ENCODE measurements at regions not wholly inside any gene's neighbourhood (a gene's known extent, or its start where the extent isn't known, plus 50 kb on each side); places are given as distances from the start of the nearest gene placed in this dataset.
A peak's percentile ranks its signal among the peaks of the same experiment; 100 is the strongest.

- in situ Hi-C loops (cut with MboI; ENCODE audit: low sequenced_read_pairs): no loop called here
- Histone ChIP-seq H3K9me1 (ENCODE audit: insufficient read depth, low read length) (no peaks in the 10 kb centered on the region; the same call in 1 of the 2 replicates), H3K4me3 (ENCODE audit: insufficient read depth, low read depth, low read length) (no peak overlapping the region), H3K4ac (ENCODE audit: low read depth, low read length) (no peak overlapping the region), H3K27me3 (ENCODE audit: control insufficient read depth, insufficient read depth, low read length) (peaks cover 9% of the 10 kb centered on the region), H2BK120ac (ENCODE audit: low read depth, low read length) (no peak overlapping the region), H4K5ac (ENCODE audit: low read depth, low read length) (no peak overlapping the region), H3K9me3 (ENCODE audit: control insufficient read depth, insufficient read depth, low read length) (no peaks in the 10 kb centered on the region), H3K4me1 (ENCODE audit: control insufficient read depth, insufficient read depth, low read length) (no peaks in the 10 kb centered on the region), H3K36me3 (ENCODE audit: control insufficient read depth, insufficient read depth, low read length) (no peaks in the 10 kb centered on the region), H3K18ac (ENCODE audit: low read depth, low read length) (no peak overlapping the region), H3K4me2 (ENCODE audit: low read depth, low read length) (no peak overlapping the region), H3K14ac (replicated peaks; ENCODE audit: low read depth, low read length) (no peak overlapping the region), H2AK9ac (replicated peaks; ENCODE audit: low read depth, low read length, poor library complexity) (peak overlapping the region; percentile 7), H3K56ac (ENCODE audit: extremely low read depth, insufficient read depth, low read length) (no peak overlapping the region), H3K79me1 (ENCODE audit: low read depth in 1 of 2, low read length in 2 of 2) (no peaks in the 10 kb centered on the region), H2BK5ac (ENCODE audit: low read depth, low read length, poor library complexity, severe bottlenecking) (no peak overlapping the region), H3K27ac (ENCODE audit: insufficient read depth, low read length) (no peak overlapping the region), H4K91ac (ENCODE audit: insufficient read depth, low read depth, low read length) (no peak overlapping the region), H4K8ac (ENCODE audit: low read depth in 2 of 2, low read length in 2 of 2) (no peak overlapping the region), H2BK15ac (ENCODE audit: low read depth, low read length) (no peak overlapping the region), H4K20me1 (ENCODE audit: insufficient read depth, low read length) (no peaks in the 10 kb centered on the region), H3K9ac (ENCODE audit: low read depth, low read length) (no peak overlapping the region), H2AFZ (replicated peaks; ENCODE audit: low read length, poor library complexity) (no peak overlapping the region), H2BK20ac (ENCODE audit: low read depth, low read length) (no peak overlapping the region), H2AK5ac (ENCODE audit: low read depth, low read length) (no peak overlapping the region), H3K23ac (ENCODE audit: low read depth, low read length) (no peak overlapping the region)
- POLR2A ChIA-PET (ENCODE audit: unreplicated experiment): no interaction called here
- ATAC-seq (ENCODE audit: low read depth): no peak
- intact Hi-C loops (cut with micrococcal nuclease): no loop called here
- CTCF ChIA-PET: no interaction called here
- no peak for DNase-seq
- no TSS peak for BruUV-seq (replicated peaks)
- TF ChIP-seq RAD21 (IDR thresholded peaks at IDR 0.05; ENCODE audit: low read length): no peak
- TF ChIP-seq POLR2A (IDR thresholded peaks at IDR 0.05; ENCODE audit: low read depth, low read length): no peak
- TF ChIP-seq SMC3 (IDR thresholded peaks at IDR 0.05; ENCODE audit: low read depth, low read length): no peak
- TF ChIP-seq FOS (IDR thresholded peaks at IDR 0.05; ENCODE audit: low read depth, low read length): no peak
- no peak for TF ChIP-seq NFE2L2 (IDR thresholded peaks at IDR 0.05; ENCODE audit: low read depth, low read length)
- no peak for TF ChIP-seq MXI1 (IDR thresholded peaks at IDR 0.05; ENCODE audit: borderline replicate concordance, low read depth, low read length)
- no peak for TF ChIP-seq CHD1 (IDR thresholded peaks at IDR 0.05; ENCODE audit: low read depth, low read length)
- no peak for TF ChIP-seq BHLHE40 (IDR thresholded peaks at IDR 0.05; ENCODE audit: low read depth, low read length)
- no peak for TF ChIP-seq RFX5 (IDR thresholded peaks at IDR 0.05; ENCODE audit: low read depth, low read length)
- no peak for TF ChIP-seq ELK1 (IDR thresholded peaks at IDR 0.05; ENCODE audit: borderline replicate concordance, low read depth, low read length)
- TF ChIP-seq CTCF (conservative IDR thresholded peaks at IDR 0.05; ENCODE audit: low read depth, low read length): no peak
- no peak for TF ChIP-seq MAFK (IDR thresholded peaks at IDR 0.05; ENCODE audit: low read depth, low read length)
- no peak for TF ChIP-seq RCOR1 (IDR thresholded peaks at IDR 0.05; ENCODE audit: insufficient replicate concordance, low read length)
- no peak for TF ChIP-seq CEBPB (IDR thresholded peaks at IDR 0.05; ENCODE audit: low read depth, low read length)
- TF ChIP-seq MAZ (IDR thresholded peaks at IDR 0.05; ENCODE audit: borderline replicate concordance, low read depth, low read length): no peak
- no peak for TF ChIP-seq USF2 (IDR thresholded peaks at IDR 0.05; ENCODE audit: low read depth, low read length)
- dilution Hi-C loops (cut with HindIII; ENCODE audit: low sequenced_read_pairs, unreplicated experiment): no loop called here
- WGBS, 2 experiments (ENCODE audit: extremely low coverage in 2 of 2, insufficient read length in 1 of 2): 24% methylated on average over 3 of the region's 5 CpGs; no CpG with 5 or more reads in 1 of the 2 experiments
Observed at GRCh38 chr11:45412521-45412920, 126.4 kb upstream of the SYT13 start.

Data from IMR-90 (cell line).